UCSD-AML1 (cell line): ENCODE measurements at regions not wholly inside any gene's neighbourhood (a gene's known extent, or its start where the extent isn't known, plus 50 kb on each side); places are given as distances from the start of the nearest gene placed in this dataset.

Source experiments
- DNase-seq: peaks from one replicate; lab custom pipeline; 2025; ENCODE audit not compliant: unreplicated experiment; lab: John Stamatoyannopoulos, UW

DNA sequence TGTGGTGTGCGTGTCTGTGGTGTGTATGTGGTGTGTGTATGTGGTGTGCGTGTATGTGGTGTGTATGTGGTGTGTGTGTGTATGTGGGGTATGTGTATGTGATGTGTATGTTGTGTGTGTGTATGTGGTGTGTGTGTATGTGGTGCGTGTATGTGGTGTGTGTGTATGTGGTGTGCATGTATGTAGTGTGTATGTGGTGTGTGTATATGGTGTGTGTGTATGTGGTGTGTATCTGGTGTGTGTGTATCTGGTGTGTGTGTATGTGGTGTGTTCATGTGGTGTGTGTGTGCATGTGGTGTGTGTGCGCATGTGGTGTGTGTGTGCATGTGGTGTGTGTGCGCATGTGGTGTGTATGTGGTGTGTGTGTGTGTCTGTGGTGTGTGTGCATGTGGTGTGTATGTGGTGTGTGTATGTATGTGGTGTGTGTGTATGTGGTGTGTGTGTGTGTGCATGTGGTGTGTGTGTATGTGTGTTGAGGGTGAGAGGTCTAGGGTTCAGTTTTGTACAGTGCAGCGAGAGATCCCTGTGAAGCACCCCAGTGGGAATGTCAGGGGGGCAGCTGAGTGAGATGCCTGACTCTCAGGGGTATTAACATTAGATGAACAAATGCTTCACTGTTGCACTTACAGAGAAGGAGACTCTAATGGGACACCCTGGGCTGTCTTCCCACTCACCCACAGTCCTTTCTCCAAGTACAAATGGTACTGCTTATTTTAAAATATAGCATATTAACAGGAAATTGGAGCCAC, 61.3 kb upstream of the MEDAG start:
- no peak for DNase-seq

DNA sequence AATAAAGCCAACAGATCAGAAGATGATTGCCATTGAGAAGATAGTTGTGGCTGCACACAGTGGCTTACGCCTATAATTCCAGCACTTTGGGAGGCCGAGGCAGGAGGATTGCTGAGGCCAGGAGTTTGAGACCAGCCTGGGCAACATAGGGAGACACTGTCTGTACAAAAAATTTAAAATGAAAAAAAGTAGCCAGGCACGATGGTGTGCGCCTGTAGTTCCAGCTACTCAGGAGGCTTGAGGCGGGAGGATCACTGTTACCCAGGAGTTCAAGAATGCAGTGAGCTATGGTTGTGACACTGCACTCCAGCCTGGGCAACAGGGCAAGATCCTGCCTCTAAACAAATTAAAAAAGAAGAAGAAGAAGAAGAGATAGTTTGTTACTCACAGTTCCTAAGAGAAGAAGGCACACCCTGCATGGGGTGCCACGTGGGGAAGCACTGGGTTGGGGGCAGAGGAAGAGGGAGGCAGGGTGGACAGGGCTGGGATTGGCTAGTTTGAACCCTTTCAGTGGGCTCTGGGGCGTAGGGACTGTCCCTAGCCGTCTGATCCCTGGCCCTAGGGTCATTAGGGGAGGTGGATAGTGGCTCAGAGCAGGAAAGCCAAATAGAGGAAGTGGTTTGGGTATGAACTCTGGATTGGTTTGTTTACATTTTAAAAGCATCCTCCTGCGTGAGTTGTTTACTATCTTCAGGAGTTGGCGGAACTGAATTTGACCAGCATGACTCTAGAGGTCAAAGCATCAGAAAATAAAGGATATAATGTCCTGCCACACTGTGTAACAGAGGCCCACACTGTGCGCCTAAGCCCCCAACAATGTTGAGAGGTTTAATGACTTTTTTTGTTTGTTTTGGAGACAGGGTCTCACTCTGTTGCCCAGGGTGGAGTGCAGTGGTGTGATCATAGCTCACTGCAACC, 60.5 kb upstream of the MEDAG start:
- peak; percentile 21 for DNase-seq

DNA sequence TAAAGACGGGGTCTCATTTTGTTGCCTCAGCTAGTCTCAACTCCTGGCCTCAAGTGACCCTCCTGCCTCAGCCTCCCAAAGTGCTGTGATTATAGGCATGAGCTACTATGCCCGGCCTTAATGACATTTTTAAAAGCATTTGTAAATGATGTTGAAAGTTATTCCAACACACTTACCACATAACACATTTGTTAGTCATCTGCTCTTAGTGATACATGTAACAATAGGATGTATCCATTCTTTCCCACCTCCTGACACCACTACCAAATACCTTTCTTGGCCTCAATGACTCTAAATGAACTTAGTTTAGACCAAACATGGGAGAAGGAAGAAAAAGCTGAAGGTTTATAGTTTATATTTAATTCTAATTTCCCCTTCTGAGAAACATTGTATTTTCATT, 59.8 kb upstream of the MEDAG start:
- DNase-seq: no peak

DNA sequence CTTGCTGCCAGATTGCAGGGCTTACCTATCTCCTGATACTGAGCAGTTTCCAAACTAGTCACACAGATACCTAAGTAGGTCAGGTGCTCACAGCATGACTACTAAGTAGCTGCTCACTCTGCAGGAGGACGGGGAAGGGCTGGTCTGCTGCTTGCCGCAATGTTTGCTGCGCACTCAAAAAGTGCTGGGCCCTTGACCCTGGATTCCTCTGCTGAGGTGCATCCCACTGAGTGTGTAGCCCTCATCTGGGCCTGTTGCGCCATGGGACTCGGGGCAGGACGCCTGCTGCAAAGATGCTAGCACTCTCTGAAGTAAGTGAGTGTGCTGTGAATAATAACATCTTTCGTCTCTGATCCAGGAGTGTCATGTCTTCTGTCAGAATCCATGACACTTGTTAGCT, 59.2 kb upstream of the MEDAG start:
- DNase-seq: no peak

DNA sequence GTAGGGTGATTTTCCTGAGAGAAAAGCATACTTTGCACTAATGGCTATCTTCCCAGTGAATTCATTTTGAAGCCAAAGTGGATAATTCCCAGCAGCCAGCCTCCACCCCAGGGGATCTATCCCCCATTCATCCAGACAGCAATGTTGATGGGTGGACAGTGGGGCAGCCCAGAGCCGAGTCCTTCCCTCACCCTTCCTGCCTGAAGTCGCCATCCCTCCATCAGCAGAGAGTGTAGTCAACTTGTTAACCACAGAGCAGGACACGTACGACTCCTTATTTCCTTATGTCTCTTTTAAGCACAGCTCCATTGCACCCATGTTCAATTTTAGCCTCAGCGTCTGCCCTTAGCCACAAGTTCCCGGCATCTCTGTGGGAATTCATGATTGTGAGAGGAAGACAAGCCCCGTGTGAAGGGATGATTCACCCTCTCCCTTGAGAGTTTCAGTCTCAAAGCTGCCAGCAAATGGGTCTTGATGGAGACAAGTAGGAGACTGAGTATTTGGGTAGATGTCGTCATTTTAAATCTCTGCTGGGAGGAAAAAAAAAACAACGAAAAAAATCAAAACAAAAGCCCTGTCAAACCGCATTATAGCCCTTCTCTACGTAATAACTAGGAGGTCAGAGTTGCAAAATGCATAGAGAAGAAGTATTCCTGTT, 58.3 kb upstream of the MEDAG start:
- no peak for DNase-seq

DNA sequence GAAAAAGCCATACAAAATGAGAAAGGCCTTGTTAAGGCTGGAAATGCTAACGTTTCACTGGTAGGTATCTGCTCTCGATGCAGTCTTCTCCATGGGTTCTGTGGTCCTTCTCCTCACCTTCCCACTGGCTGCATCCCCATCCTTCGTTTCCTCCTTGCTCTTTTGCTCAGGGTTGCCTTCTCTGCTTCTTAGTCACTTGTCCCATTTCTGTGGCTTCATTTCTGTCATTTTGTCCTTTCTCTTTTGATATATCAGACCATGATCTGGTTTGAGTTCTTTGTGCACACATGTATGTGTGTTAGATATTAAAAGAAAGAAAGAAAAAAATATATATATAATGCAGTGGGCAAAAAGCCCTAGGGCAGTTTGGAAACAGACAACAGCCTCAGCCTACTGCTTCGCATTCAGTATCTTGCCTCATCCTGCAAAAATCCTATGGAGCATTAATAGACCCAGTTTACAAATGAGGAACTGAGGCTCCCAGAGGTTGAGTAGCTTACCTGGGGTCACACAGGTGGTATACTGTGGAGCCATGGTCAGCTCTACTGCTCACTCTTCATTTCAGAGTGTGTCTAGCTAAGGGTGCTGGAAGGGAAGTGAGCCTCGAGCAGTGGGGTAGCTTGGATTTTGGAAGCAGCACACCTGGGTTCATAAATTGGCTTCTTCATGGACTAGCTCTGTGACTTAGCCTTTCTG, 57.6 kb upstream of the MEDAG start:
- DNase-seq: no peak

DNA sequence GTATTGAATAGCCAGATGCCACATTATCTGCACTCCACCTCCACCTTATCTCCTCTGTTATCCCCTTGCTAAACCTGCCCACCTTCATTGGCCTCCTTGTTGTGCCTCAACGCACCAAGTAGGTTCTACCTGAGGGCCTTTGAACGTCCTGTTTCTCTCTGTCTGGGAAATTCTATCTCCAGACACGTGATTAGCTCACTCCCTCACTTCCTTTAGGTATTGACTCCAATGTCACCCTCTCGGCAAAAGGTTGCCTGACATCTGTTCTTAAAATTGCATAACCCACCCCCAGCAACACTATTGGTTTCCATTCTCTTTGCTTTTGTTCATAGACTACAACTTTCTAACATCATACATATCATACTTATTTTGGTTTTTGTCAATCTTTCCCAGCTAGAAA, 56.5 kb upstream of the MEDAG start:
- DNase-seq: no peak

DNA sequence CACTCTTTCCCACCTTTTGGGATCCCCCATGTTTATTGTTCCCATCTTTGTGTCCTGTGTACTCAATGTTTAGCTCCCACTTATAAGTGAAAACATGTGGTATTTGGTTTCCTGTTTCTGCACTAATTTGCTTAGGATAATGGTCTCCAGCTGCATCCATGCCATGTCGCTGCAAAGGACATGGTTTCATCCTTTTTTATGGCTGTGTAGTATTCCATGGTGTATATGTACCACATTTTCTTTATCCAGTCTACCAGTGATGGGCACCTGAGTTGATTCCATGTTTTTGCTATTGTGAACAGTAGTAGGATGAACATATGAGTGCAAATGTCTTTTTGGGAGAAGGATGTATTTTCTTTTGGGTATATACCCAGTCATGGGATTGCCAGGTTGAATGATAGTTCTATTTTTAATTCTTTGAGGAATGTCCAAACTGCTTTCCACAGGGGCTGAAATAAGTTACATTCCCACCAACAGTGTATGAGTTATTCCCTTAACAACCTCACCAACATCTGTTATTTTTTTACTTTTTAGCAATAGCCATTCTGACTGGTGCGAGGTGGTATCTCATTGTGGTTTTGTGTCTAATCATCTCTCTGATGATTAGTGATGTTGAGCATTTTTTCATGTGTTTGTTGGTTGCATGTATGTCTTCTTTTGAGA, 55.7 kb upstream of the MEDAG start:
- DNase-seq: no peak

DNA sequence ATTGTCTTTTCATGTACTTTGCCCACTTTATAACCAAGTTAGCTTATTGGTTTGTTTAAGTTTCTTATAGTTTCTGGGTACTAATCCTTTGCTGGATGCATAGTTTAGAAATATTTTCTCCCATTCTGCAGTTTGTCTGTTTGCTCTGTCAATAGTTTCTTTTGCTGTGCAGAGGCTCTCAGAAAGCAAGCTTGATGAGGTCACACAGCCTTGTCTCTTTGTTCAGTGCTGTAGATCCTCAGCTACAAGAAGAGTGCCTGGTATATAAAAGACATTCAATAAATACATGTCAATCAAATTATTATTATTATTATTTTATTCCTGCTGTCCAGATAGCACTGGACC, 55.2 kb upstream of the MEDAG start:
- DNase-seq: no peak

DNA sequence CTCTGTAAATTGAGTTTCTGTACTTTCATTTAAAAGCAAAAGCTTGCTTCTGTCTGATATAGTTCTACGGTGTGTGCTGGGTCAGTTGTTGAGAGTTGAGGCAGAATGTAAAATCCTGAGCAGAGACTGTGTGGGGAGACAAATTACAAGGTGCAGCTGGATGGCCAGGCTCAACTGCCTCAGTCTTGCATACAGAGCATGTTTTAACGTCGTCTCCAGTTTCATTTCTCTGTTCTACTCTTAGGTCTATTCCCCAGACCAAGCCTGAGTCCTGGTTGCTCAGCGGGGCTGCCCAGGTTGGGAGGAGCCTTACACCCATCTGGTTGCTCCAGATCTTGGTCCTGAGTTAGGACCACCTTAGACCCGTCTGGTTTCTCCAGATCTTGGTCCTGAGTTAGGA, 54.4 kb upstream of the MEDAG start:
- no peak for DNase-seq

DNA sequence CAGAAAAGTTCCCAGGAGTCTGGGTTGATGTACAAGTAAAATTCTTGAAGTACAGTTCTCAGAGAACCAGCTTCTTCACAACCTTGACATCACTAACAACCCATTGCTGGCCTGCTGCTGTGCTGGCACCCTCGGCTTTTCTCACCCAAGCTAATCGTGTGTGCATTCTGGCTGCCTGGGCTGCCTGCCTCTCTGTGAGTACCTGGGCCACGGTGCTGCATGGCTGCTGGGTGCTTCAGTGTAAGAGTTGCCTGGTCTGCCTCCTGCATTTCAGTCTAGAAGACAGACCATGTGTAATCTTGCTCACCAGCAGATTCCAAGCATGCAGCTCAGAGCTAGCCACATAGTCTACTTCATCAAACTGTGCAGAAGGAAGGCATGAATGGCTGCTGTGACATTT, 50.5 kb upstream of the MEDAG start:
- no peak for DNase-seq

DNA sequence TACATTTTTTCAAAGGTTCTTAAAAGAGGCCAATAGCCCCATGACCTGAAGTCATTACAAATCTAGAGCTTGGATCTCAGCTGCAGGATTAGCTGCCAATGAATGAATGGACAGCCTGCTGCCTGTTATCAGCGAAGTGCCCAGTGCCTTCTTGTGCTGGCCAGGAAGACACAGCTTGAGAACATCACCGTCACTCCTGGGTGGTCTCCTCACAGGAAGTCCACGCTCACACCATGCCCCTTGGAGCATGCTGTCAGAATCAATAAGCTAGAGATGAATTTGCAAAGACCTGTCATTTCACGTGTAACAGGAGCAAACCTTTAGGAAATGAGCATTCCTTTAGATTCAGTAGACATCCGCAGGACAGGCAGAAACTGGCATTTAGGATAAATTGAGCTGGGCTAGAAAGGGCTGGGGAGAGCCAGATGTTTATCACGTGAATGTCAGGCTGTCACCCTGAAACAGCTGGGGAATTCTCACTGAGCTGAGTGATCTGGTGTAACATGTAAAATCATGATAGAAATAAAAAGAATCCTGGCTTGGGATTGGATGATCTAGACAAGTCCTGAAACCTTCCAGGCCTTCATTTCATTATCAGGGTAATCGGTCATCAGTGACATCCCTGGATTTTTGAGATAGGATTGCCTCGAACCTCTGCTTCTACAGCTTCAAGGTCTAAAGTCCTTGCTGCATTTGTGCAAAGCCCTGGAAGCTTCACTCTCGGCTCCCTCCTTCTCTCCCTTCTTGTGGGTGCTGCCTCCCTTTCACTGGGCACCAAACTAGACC, 49.9 kb upstream of the MEDAG start:
- no peak for DNase-seq
